HG03103 (cell line): ENCODE measurements at regions not wholly inside any gene's neighbourhood (a gene's known extent, or its start where the extent isn't known, plus 50 kb on each side); places are given as distances from the start of the nearest gene placed in this dataset.

ENCODE experiments used
- ATAC-seq: cut with Tn5 transposase; IDR thresholded peaks from one replicate; pipeline ENCODE4 v1.9.1; 2021; ENCODE audit warnings: low read depth; ENCODE audit not compliant: unreplicated experiment

GRCh38 chr3:88528494-88528893 lies 378.7 kb downstream of the C3orf38 start:
- no peak for ATAC-seq

GRCh38 chr3:88534534-88534933 lies 384.8 kb downstream of the C3orf38 start:
- ATAC-seq, result no peak

- ATAC-seq, result no peak
Observed at GRCh38 chr3:88535563-88535962, 385.8 kb downstream of the C3orf38 start.

- ATAC-seq, result no peak
Observed at GRCh38 chr3:88542916-88543315, 393.2 kb downstream of the C3orf38 start.

GRCh38 chr3:88572450-88572849 lies 422.7 kb downstream of the C3orf38 start:
- ATAC-seq, result no peak

GRCh38 chr3:88573472-88573871 lies 423.7 kb downstream of the C3orf38 start:
- no peak for ATAC-seq

GRCh38 chr3:88574146-88574545 lies 424.4 kb downstream of the C3orf38 start:
- ATAC-seq, result no peak

- ATAC-seq, result no peak
Observed at GRCh38 chr3:88584451-88584850, 434.7 kb downstream of the C3orf38 start.

GRCh38 chr3:88586121-88586640 lies 436.4 kb downstream of the C3orf38 start:
- ATAC-seq, result no peak

- ATAC-seq, result no peak
Observed at GRCh38 chr3:88589138-88589537, 439.4 kb downstream of the C3orf38 start.

- no peak for ATAC-seq
Observed at GRCh38 chr3:88595026-88595425, 445.3 kb downstream of the C3orf38 start.

GRCh38 chr3:88596451-88596850 lies 446.7 kb downstream of the C3orf38 start:
- ATAC-seq, result no peak

- ATAC-seq, result no peak
Observed at GRCh38 chr3:88610820-88611219, 461.1 kb downstream of the C3orf38 start.

GRCh38 chr3:88611826-88612326 lies 462.1 kb downstream of the C3orf38 start:
- no peak for ATAC-seq

GRCh38 chr3:88616413-88616812 lies 466.7 kb downstream of the C3orf38 start:
- ATAC-seq, result no peak

GRCh38 chr3:88617283-88617682 lies 467.5 kb downstream of the C3orf38 start:
- no peak for ATAC-seq

GRCh38 chr3:88618021-88618645 lies 468.4 kb downstream of the C3orf38 start:
- ATAC-seq, result no peak

- ATAC-seq, result no peak
Observed at GRCh38 chr3:88621586-88621985, 471.8 kb downstream of the C3orf38 start.

GRCh38 chr3:88623709-88624108 lies 473.9 kb downstream of the C3orf38 start:
- no peak for ATAC-seq

- ATAC-seq, result no peak
Observed at GRCh38 chr3:88626456-88627120, 476.8 kb downstream of the C3orf38 start.

GRCh38 chr3:88628901-88629300 lies 478.5 kb upstream of the EPHA3 start:
- no peak for ATAC-seq

GRCh38 chr3:88632226-88632625 lies 475.2 kb upstream of the EPHA3 start:
- ATAC-seq, result no peak
